ENCODE measurements at regions not wholly inside any gene's neighbourhood (a gene's known extent, or its start where the extent isn't known, plus 50 kb on each side); places are given as distances from the start of the nearest gene placed in this dataset.

GRCh38 chr2:18708203-18708715 lies 118.9 kb upstream of the NT5C1B start:
- TF ChIP-seq POLR2A (IDR thresholded peaks at IDR 0.05), result no peak
- no peak for TF ChIP-seq CTCF (IDR thresholded peaks at IDR 0.05)

Measured in ovary (tissue), 3 donors.